ENCODE measurements at regions not wholly inside any gene's neighbourhood (a gene's known extent, or its start where the extent isn't known, plus 50 kb on each side); places are given as distances from the start of the nearest gene placed in this dataset.
"Not testable (repeated sequence)": the region's sequence is repeated elsewhere in the genome, so short reads cannot be mapped to it uniquely, and the experiment has no call there.

DNA sequence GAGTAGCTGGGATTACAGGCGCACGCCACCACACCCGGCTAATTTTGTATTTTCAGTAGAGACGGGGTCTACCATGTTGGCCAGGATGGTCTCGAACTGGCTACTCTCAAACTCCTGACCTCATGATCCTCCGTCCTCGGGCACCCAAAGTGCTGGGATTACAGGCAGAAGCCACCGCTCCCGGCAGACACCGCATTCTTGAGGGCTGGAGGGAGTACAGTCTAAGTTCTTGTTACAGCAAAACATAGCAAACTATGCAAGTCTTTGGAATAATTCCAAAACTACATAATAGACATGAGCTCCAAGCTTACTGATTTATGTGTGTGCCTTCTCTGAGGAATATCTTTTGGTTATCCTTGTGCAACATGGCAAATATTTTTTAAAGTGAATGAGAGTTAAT, 299.1 kb upstream of the ZNF658 start:
- not testable (repeated sequence) for H4K20me1 ChIP-seq (ENCODE audit: insufficient read depth, low read length); H3K27ac ChIP-seq (ENCODE audit: low read depth, low read length); H3K4me3 ChIP-seq (ENCODE audit: insufficient read depth, low read length); H3K9me3 ChIP-seq (ENCODE audit: low read depth, low read length); H2AFZ ChIP-seq (ENCODE audit: low read length); H3K36me3 ChIP-seq (ENCODE audit: insufficient read depth, low read length); H3K4me2 ChIP-seq (ENCODE audit: insufficient read depth, low read length); H3K79me2 ChIP-seq (ENCODE audit: insufficient read depth, low read length); H3K27me3 ChIP-seq (ENCODE audit: insufficient read depth, low read length); H3K4me1 ChIP-seq (ENCODE audit: insufficient read depth, low read length); DNase-seq (ENCODE audit: insufficient read length, low spot score, missing footprints)

DNA sequence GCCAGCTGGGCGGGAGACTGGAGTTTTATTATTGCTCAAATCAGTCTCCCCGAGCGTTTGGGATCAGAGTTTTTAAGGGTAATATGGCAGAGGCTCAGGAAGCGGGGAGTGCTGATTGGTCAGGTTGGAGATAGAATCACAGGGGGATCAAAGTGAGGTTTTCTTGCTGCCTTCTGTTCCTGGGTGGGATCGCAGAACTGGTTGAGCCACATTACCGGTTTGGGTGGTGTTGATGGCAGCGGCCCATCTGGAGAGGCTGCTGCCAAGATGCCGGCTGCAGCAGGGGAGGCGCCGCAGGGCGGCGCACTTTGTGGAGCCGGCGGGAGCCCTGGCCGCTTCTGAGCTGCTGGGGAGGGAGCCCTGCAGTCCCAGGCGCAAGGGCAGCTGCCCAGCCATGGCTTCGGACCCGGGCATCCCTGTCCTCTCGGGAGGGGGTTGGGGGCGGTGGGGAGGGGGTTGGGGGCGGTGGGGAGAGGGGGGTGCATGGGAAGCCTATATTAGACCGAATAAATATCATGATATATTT, 268.9 kb upstream of the ZNF658 start:
- not testable (repeated sequence) for H2AFZ ChIP-seq (ENCODE audit: low read length); H4K20me1 ChIP-seq (ENCODE audit: insufficient read depth, low read length); H3K4me1 ChIP-seq (ENCODE audit: insufficient read depth, low read length); H3K4me3 ChIP-seq (ENCODE audit: insufficient read depth, low read length); H3K27me3 ChIP-seq (ENCODE audit: insufficient read depth, low read length); DNase-seq (ENCODE audit: insufficient read length, low spot score, missing footprints); H3K27ac ChIP-seq (ENCODE audit: low read depth, low read length); H3K36me3 ChIP-seq (ENCODE audit: insufficient read depth, low read length); H3K79me2 ChIP-seq (ENCODE audit: insufficient read depth, low read length); H3K9me3 ChIP-seq (ENCODE audit: low read depth, low read length); H3K4me2 ChIP-seq (ENCODE audit: insufficient read depth, low read length)

GRCh38 chr9:66647675-66648074, 252.8 kb upstream of the ZNF658 start:
- not testable (repeated sequence) for H3K79me2 ChIP-seq (ENCODE audit: insufficient read depth, low read length); H3K4me1 ChIP-seq (ENCODE audit: insufficient read depth, low read length); H3K4me2 ChIP-seq (ENCODE audit: insufficient read depth, low read length); H2AFZ ChIP-seq (ENCODE audit: low read length); H4K20me1 ChIP-seq (ENCODE audit: insufficient read depth, low read length); H3K4me3 ChIP-seq (ENCODE audit: insufficient read depth, low read length); H3K36me3 ChIP-seq (ENCODE audit: insufficient read depth, low read length); H3K27me3 ChIP-seq (ENCODE audit: insufficient read depth, low read length); H3K9me3 ChIP-seq (ENCODE audit: low read depth, low read length); H3K27ac ChIP-seq (ENCODE audit: low read depth, low read length); DNase-seq (ENCODE audit: insufficient read length, low spot score, missing footprints)

DNA sequence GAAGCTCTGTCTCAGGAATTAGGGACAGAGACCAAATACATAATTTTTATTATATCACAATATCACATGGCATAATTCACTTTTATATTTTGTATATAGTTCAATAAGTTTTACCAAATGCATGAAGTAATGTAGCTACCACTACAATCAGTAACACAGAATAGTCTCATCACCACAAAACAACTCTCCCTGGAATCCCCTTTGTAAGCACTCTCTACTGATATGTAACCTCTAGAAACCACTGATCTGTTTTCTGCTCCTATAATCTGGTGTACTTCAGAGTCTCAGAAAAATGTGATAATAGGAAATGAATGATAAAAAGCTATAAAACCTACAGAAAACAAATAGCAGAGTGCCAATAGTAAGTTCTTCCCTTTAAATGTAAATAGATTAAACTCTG, 210.3 kb upstream of the ZNF658 start:
- H2AFZ ChIP-seq (ENCODE audit: low read length); H3K4me2 ChIP-seq (ENCODE audit: insufficient read depth, low read length); H4K20me1 ChIP-seq (ENCODE audit: insufficient read depth, low read length); H3K4me3 ChIP-seq (ENCODE audit: insufficient read depth, low read length); H3K27me3 ChIP-seq (ENCODE audit: insufficient read depth, low read length); H3K36me3 ChIP-seq (ENCODE audit: insufficient read depth, low read length); H3K4me1 ChIP-seq (ENCODE audit: insufficient read depth, low read length); DNase-seq (ENCODE audit: insufficient read length, low spot score, missing footprints); H3K9me3 ChIP-seq (ENCODE audit: low read depth, low read length); H3K79me2 ChIP-seq (ENCODE audit: insufficient read depth, low read length); H3K27ac ChIP-seq (ENCODE audit: low read depth, low read length): not testable (repeated sequence)

GRCh38 chr9:66695561-66696240, 204.8 kb upstream of the ZNF658 start:
- not testable (repeated sequence) for H2AFZ ChIP-seq (ENCODE audit: low read length); H3K27ac ChIP-seq (ENCODE audit: low read depth, low read length); H3K27me3 ChIP-seq (ENCODE audit: insufficient read depth, low read length); H3K4me1 ChIP-seq (ENCODE audit: insufficient read depth, low read length); H3K9me3 ChIP-seq (ENCODE audit: low read depth, low read length); H4K20me1 ChIP-seq (ENCODE audit: insufficient read depth, low read length); H3K4me2 ChIP-seq (ENCODE audit: insufficient read depth, low read length); H3K4me3 ChIP-seq (ENCODE audit: insufficient read depth, low read length); DNase-seq (ENCODE audit: insufficient read length, low spot score, missing footprints); H3K79me2 ChIP-seq (ENCODE audit: insufficient read depth, low read length); H3K36me3 ChIP-seq (ENCODE audit: insufficient read depth, low read length)

DNA sequence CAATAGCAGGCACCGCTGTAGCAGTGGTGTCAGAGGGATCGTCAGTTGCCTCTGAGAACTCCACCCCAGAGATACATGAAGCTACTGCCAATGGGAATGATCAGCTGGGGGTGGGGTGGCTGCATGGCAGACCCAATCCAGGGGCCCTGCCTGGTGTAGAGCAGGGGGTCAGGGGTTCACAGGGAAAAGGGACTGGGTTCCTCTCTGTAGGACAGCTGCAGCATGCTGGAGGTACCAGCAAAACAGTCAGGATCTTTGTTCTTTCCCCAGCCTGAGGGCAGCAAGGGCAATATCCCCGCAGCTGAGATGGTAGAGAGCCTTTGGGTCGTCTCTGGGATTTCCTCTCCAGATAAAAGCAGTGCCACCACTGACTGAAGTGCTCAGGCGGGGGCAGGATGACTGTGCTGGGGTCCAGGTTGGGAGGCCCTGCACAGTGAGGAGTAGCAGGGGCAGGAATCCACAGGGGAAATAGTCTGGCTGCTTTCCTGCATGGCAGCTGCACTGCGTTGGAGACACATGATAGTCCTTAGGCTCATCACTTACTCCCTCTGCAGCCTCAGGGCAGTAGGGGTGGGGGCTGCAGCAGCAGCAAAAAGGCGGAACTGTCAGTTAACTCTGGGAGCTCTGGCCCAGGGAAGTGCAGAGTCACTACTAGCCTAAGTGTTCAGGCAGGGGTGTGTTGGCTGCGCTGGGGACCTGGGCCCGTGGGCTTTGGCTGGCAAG, 203.0 kb upstream of the ZNF658 start:
- H3K27ac ChIP-seq (ENCODE audit: low read depth, low read length); H3K4me1 ChIP-seq (ENCODE audit: insufficient read depth, low read length); H3K27me3 ChIP-seq (ENCODE audit: insufficient read depth, low read length); H3K36me3 ChIP-seq (ENCODE audit: insufficient read depth, low read length); H3K4me2 ChIP-seq (ENCODE audit: insufficient read depth, low read length); H3K4me3 ChIP-seq (ENCODE audit: insufficient read depth, low read length); DNase-seq (ENCODE audit: insufficient read length, low spot score, missing footprints); H4K20me1 ChIP-seq (ENCODE audit: insufficient read depth, low read length); H3K79me2 ChIP-seq (ENCODE audit: insufficient read depth, low read length); H2AFZ ChIP-seq (ENCODE audit: low read length); H3K9me3 ChIP-seq (ENCODE audit: low read depth, low read length): not testable (repeated sequence)

- not testable (repeated sequence) for H3K4me2 ChIP-seq (ENCODE audit: insufficient read depth, low read length); H4K20me1 ChIP-seq (ENCODE audit: insufficient read depth, low read length); H3K27me3 ChIP-seq (ENCODE audit: insufficient read depth, low read length); H3K9me3 ChIP-seq (ENCODE audit: low read depth, low read length); DNase-seq (ENCODE audit: insufficient read length, low spot score, missing footprints); H3K79me2 ChIP-seq (ENCODE audit: insufficient read depth, low read length); H2AFZ ChIP-seq (ENCODE audit: low read length); H3K4me3 ChIP-seq (ENCODE audit: insufficient read depth, low read length); H3K27ac ChIP-seq (ENCODE audit: low read depth, low read length); H3K4me1 ChIP-seq (ENCODE audit: insufficient read depth, low read length); H3K36me3 ChIP-seq (ENCODE audit: insufficient read depth, low read length)
Observed at GRCh38 chr9:66698066-66698455, 202.5 kb upstream of the ZNF658 start.

DNA sequence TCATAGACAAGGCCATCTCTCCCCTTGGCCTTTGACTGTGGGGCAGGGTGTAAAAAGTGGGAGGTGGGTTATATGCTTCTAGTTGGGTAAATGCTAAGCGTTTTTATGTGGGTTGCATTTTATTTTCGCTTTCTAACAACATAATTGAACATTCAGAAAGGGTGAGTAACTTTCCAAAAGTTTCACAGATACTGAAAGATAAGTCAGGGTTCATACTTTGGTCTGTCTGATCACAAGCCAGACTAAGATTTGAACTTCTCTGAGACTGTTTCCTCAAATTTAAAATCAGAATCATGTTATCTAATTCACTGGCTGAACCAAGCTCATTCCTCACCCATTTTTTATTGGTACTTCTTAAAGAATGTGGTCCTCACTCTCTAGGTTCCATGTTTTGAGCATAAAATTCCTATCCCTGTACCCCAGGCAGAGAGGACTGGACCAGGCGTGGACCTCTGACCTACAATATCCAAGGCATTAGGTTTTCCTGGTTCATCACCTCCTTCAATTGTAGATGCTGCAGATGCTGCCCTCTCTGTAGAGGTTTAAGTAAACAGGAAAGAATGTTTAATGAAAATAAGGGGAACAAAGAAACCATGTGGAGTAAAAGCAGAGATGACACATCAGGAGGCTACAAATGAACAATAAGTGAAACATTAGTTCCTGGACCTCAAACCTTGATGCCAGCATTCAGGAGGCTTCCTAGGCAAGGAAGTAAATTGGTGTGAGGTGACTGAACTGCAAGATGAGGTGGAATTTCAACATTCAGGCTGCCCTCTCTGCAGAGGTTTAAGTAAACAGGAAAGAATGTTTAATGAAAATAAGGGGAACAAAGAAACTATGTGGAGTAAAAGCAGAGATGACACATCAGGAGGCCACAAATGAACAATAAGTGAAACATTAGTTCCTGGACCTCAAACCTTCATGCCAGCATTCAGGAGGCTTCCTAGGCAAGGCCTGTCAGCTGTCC, 198.8 kb upstream of the ZNF658 start:
- H3K4me3 ChIP-seq (ENCODE audit: insufficient read depth, low read length); H3K27ac ChIP-seq (ENCODE audit: low read depth, low read length); H3K27me3 ChIP-seq (ENCODE audit: insufficient read depth, low read length); H2AFZ ChIP-seq (ENCODE audit: low read length); H3K4me1 ChIP-seq (ENCODE audit: insufficient read depth, low read length); H3K4me2 ChIP-seq (ENCODE audit: insufficient read depth, low read length); H4K20me1 ChIP-seq (ENCODE audit: insufficient read depth, low read length); H3K9me3 ChIP-seq (ENCODE audit: low read depth, low read length); H3K79me2 ChIP-seq (ENCODE audit: insufficient read depth, low read length); DNase-seq (ENCODE audit: insufficient read length, low spot score, missing footprints); H3K36me3 ChIP-seq (ENCODE audit: insufficient read depth, low read length): not testable (repeated sequence)

Measured in osteoblast (primary cell).